Endothelial cell of umbilical vein (primary cell): ENCODE measurements at regions not wholly inside any gene's neighbourhood (a gene's known extent, or its start where the extent isn't known, plus 50 kb on each side); places are given as distances from the start of the nearest gene placed in this dataset.

ENCODE experiments used
- BruUV-seq: library from RNA; stranded (reverse); fragments of 400-500 nt; replicated peaks from 2 replicates; lab custom pipeline; 2021; lab: Mats Ljungman, UMichigan
- CTCF ChIA-PET: fragments of 300-600, 350-600 bp; sonication (Branson Sonifier 250); formaldehyde crosslinking; loops from one replicate; lab custom pipeline; 2021; ENCODE audit warnings: antibody characterized with exemption, inconsistent platforms; lab: Charles Lee
- POLR2A ChIA-PET: fragments of 300-600, 350-600 bp; sonication (Branson Sonifier 250); formaldehyde crosslinking; loops from one replicate; lab custom pipeline; 2021; ENCODE audit warnings: antibody characterized with exemption, inconsistent platforms; lab: Charles Lee
- DNase-seq: peaks from one replicate; pipeline ENCODE4 v3.0.0-alpha.2; 2011; ENCODE audit warnings: low read depth, low spot score
- FAIRE-seq: peaks from 2 replicates; lab custom pipeline; 2011; peaks lifted over from hg19 to GRCh38; lab: Jason Lieb, UNC
- H2AFZ ChIP-seq: 2 replicates; pipeline ENCODE4 v1.6.0; 2012; ENCODE audit warnings: low read depth, low read length, control low read depth, inconsistent platforms
- H3K27ac ChIP-seq: 2 replicates; pipeline ENCODE4 v1.5.1; 2011; ENCODE audit warnings: low read depth, mild to moderate bottlenecking, control low read depth, low read length, moderate library complexity; ENCODE audit not compliant: insufficient read depth
- H3K27me3 ChIP-seq, 2 experiments: 2 replicates each; pipeline versions ENCODE4 v1.6.0 to v1.6.1; 2011; ENCODE audit warnings: low read length in 2 of 2, mixed read lengths in 1 of 2; ENCODE audit not compliant: control insufficient read depth in 2 of 2, insufficient read depth in 2 of 2
- H3K36me3 ChIP-seq, 2 experiments: 2 replicates in 1 of 2; 3 replicates in 1 of 2; pipeline ENCODE4 v1.5.1; 2011; ENCODE audit warnings: low read length in 2 of 2, mild to moderate bottlenecking in 1 of 2, moderate library complexity in 1 of 2; ENCODE audit not compliant: control insufficient read depth in 2 of 2, insufficient read depth in 2 of 2; ENCODE audit errors: extremely low read depth in 1 of 2
- H3K4me1 ChIP-seq: 3 replicates; pipeline ENCODE4 v1.5.1; 2011; ENCODE audit warnings: mild to moderate bottlenecking, low read length; ENCODE audit not compliant: control insufficient read depth, insufficient read depth; ENCODE audit errors: extremely low read depth
- H3K4me2 ChIP-seq: 2 replicates; pipeline ENCODE4 v1.6.1; 2011; ENCODE audit warnings: low read length, control low read depth, mixed read lengths; ENCODE audit not compliant: insufficient read depth
- H3K4me3 ChIP-seq, 3 experiments: fragments of 200-600 bp in 1 of 3; sonication (generic), shearing (Covaris generic) in 1 of 3; replicated peaks in 1 of 3; 2 replicates each; pipeline ENCODE4 v1.5.1; 2011 to 2016; ENCODE audit warnings: control low read depth in 3 of 3, low read length in 3 of 3, mild to moderate bottlenecking in 2 of 3, inconsistent platforms in 1 of 3, low read depth in 1 of 3, moderate library complexity in 1 of 3; ENCODE audit not compliant: insufficient read depth in 1 of 3
- H3K79me2 ChIP-seq: 2 replicates; pipeline ENCODE4 v1.6.0; 2012; ENCODE audit warnings: low read length, inconsistent platforms; ENCODE audit not compliant: control insufficient read depth, insufficient read depth
- H3K9ac ChIP-seq: replicated peaks from 2 replicates; pipeline ENCODE3; 2011; ENCODE audit warnings: low read length, control low read depth; ENCODE audit not compliant: insufficient read depth; ENCODE audit errors: extremely low read depth
- H3K9me1 ChIP-seq: replicated peaks from 3 replicates; pipeline ENCODE4 v1.6.0; 2011; ENCODE audit warnings: mild to moderate bottlenecking, low read length; ENCODE audit not compliant: control insufficient read depth, insufficient read depth; ENCODE audit errors: extremely low read depth
- H3K9me3 ChIP-seq: replicated peaks from 2 replicates; pipeline ENCODE4 v1.5.1; 2012; ENCODE audit warnings: low read length, inconsistent platforms; ENCODE audit not compliant: control insufficient read depth, insufficient read depth
- H4K20me1 ChIP-seq: replicated peaks from 2 replicates; pipeline ENCODE3; 2011; ENCODE audit warnings: mild to moderate bottlenecking, low read length; ENCODE audit not compliant: control insufficient read depth, insufficient read depth; ENCODE audit errors: extremely low read depth
- CTCF ChIP-seq, 2 donors: IDR thresholded peaks; 1 replicate in 1 of 2; 2 replicates in 1 of 2; pipeline ENCODE4 v1.5.1; 2011; ENCODE audit warnings: low read length in 2 of 2, mild to moderate bottlenecking in 2 of 2, moderate library complexity in 2 of 2, control low read depth in 1 of 2, inconsistent platforms in 1 of 2, low read depth in 1 of 2; ENCODE audit not compliant: insufficient read depth in 1 of 2; ENCODE audit errors: extremely low read depth in 1 of 2
- EZH2 ChIP-seq: IDR thresholded peaks from 2 replicates; pipeline ENCODE4 v1.6.1; 2012; ENCODE audit warnings: borderline replicate concordance, low read depth, mild to moderate bottlenecking, moderate library complexity, low read length, inconsistent platforms; ENCODE audit not compliant: severe bottlenecking
- FOS ChIP-seq: IDR thresholded peaks from 2 replicates; pipeline ENCODE4 v1.6.1; 2011; ENCODE audit warnings: mild to moderate bottlenecking, low read length, moderate library complexity, borderline replicate concordance; ENCODE audit not compliant: insufficient read depth
- GATA2 ChIP-seq: IDR thresholded peaks from 2 replicates; pipeline ENCODE4 v1.7.0; 2011; ENCODE audit warnings: low read depth, mild to moderate bottlenecking, moderate library complexity, mixed read lengths, low read length; ENCODE audit not compliant: insufficient read length, insufficient read depth
- JUN ChIP-seq: IDR thresholded peaks from 2 replicates; pipeline ENCODE4 v1.6.1; 2011; ENCODE audit warnings: borderline replicate concordance, low read depth; ENCODE audit not compliant: insufficient read length, insufficient read depth
- MYC ChIP-seq: IDR thresholded peaks from one replicate; pipeline ENCODE4 v1.6.1; 2011; ENCODE audit warnings: mild to moderate bottlenecking, low read depth, low read length
- POLR2A ChIP-seq: IDR thresholded peaks from 2 replicates; pipeline ENCODE4 v1.6.1; 2012; ENCODE audit warnings: low read depth, mild to moderate bottlenecking, control low read depth, low read length
- POLR2AphosphoS5 ChIP-seq: IDR thresholded peaks from 2 replicates; pipeline ENCODE4 v1.6.1; 2012; ENCODE audit warnings: low read depth, mild to moderate bottlenecking, control low read depth, low read length, moderate library complexity; ENCODE audit not compliant: insufficient read depth
- dilution Hi-C: fragments of 300-500 bp; cut with MboI; formaldehyde crosslinking; loops from one replicate; pipeline ENCODE4 v1.15.0; 2019; ENCODE audit warnings: low sequenced_read_pairs; ENCODE audit not compliant: extremely low pct_ligation_motif_present
- intact Hi-C: fragments of 100-400 bp; cut with micrococcal nuclease; formaldehyde crosslinking; loops from one replicate; pipeline ENCODE4 v1.10.0; 2022
- TF ChIP-seq, protein P1 (sequence below): IDR thresholded peaks from 2 replicates; pipeline ENCODE4 v1.6.1; 2011; ENCODE audit not compliant: insufficient read depth, insufficient read length

DNA sequence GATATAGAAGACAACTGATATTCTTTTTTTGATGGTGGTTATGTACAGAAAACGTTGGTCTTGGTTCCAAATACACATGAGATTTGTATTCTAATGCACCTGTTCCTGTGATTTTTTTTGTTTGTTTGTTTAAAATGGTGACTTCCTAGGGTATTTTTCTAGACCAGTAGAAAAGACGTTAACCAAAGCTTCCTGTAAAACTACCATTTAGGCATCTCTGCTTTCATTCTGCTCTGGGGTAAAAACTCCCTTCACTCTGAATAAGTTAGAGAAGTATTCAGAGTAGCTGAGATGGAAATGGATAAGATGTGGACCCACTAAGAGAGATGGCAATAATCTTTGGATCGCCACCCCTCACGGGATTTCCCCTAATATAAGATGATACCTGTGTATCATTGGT, 343.2 kb upstream of the KLF3 start:
- H2AFZ ChIP-seq, result no peak overlapping the region
- H3K4me1 ChIP-seq, result peaks cover 16% of the 10 kb centered on the region
- CTCF ChIA-PET, result interaction anchor here (1.0 to 3.6 kb wide), 10 partner anchors 9 to 414 kb away, joined by 3 to 63 read pairs (median 7); no protein-coding TSS in a partner anchor
- intact Hi-C loops (no loop called here), dilution Hi-C loops (no loop called here)
- no peak overlapping the region for H3K27ac ChIP-seq
- POLR2A ChIA-PET, result no interaction called here
- no peaks in the 10 kb centered on the region for H3K36me3 ChIP-seq
- no peaks in the 10 kb centered on the region for H3K9me1 ChIP-seq
- H4K20me1 ChIP-seq, result no peaks in the 10 kb centered on the region
- no peak overlapping the region for H3K4me3 ChIP-seq
- H3K79me2 ChIP-seq, result no peaks in the 10 kb centered on the region
- FAIRE-seq (no peak), DNase-seq (no peak)
- no peaks in the 10 kb centered on the region for H3K9me3 ChIP-seq
- TF ChIP-seq POLR2AphosphoS5 (no peak), FOS (no peak), POLR2A (no peak), GATA2 (no peak), MYC (no peak), CTCF (IDR thresholded peaks at IDR 0.05; ENCODE audit: extremely low read depth in 1 of 2, insufficient read depth in 1 of 2, low read depth in 1 of 2, low read length in 2 of 2) (no peak), EZH2 (no peak), JUN (no peak)
- TF ChIP-seq, protein P1, sequence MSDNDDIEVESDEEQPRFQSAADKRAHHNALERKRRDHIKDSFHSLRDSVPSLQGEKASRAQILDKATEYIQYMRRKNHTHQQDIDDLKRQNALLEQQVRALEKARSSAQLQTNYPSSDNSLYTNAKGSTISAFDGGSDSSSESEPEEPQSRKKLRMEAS, result no peak
- no peak overlapping the region for H3K9ac ChIP-seq
- no peak overlapping the region for H3K4me2 ChIP-seq
- no TSS peak for BruUV-seq
- no peaks in the 10 kb centered on the region for H3K27me3 ChIP-seq
